Activated T-cell treated with anti-CD3 and anti-CD28 coated beads, Interleukin-2, amount 50 U/mL, for 48 hours (primary cell): ENCODE measurements at regions not wholly inside any gene's neighbourhood (a gene's known extent, or its start where the extent isn't known, plus 50 kb on each side); places are given as distances from the start of the nearest gene placed in this dataset.
"Not testable (repeated sequence)": the region's sequence is repeated elsewhere in the genome, so short reads cannot be mapped to it uniquely, and the experiment has no call there.

ENCODE experiments used
- DNase-seq, 2 experiments: peaks; one replicate each; pipeline ENCODE4 v3.0.0-alpha.2; 2020

GRCh38 chr13:73833325-73834070 lies 300.7 kb downstream of the KLF12 start:
- no peak for DNase-seq

DNA sequence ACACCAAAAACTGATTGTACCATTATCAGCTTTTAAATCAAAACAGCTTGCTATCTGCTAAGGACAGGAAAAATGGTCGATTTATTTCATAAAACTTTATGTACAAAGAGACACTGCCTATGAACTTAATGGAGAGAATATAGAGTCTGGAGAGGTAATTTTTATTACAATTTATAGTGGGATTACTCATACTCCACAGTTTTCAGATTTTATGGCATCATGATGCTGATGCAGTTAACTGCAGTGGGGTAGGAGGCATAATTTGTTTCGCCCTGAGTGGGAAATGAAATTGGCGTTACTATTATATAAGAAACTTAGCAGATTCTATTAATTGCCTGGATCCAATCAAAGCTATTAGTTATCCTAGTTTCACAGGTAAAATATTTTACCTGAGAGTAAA lies 301.4 kb downstream of the KLF12 start:
- no peak for DNase-seq

DNA sequence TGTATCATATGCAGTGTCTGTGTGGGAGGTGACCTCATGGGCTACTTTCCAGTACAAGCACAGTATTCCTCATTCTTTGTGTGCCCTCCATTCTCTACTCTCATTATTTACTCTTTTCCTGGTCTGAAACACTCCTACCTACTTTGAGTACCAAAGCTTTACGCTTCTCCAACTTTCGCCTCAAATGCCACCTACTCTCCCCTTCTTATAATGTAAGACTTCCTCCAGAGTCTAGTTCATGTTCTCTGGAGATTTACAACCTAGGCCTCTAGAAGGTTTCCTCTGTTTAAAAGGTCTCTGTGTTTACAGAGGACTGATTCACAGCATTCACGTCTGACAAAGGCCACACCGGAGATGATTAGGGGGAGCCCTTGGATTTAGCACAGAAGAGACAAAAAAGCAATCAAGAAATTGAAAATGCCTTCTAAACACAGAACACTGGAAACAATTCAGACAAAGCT lies 302.0 kb downstream of the KLF12 start:
- no peak for DNase-seq

DNA sequence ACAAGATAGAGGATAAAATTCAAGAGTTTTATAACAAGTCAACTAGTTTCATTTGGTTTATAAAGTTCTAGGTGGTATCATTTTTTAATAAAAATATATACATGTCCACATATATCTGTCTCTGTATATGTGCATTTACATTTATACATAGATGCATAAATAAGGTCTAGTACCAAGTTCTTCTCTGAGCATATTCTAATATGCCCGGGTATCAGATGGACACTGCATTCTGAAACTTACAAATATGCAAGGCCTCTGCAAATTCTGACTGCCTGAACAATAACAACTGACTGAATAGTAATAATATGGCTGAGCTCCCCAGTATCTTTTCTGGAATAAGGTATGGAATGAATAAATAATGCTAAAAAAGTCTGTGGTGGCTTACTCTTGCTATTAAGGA lies 304.8 kb downstream of the KLF12 start:
- no peak for DNase-seq

DNA sequence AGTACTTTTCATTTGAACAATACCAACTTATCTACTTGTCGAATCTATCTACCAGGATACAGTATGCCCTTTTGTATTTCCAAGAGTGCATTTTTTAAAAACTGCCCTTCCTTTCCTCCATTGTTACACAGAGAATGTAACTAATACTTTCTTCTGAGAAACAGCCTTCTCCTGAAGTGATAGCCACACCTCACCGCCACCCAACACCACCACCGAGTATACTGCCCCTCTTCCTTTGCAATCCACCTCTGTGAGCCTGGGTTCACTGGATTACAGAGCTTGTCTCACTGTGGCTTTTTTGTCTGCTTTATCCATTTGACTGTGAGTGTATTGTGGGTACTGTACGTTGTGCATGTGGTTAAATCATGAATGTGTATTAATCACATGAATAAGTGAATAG lies 305.4 kb downstream of the KLF12 start:
- DNase-seq = no peak

DNA sequence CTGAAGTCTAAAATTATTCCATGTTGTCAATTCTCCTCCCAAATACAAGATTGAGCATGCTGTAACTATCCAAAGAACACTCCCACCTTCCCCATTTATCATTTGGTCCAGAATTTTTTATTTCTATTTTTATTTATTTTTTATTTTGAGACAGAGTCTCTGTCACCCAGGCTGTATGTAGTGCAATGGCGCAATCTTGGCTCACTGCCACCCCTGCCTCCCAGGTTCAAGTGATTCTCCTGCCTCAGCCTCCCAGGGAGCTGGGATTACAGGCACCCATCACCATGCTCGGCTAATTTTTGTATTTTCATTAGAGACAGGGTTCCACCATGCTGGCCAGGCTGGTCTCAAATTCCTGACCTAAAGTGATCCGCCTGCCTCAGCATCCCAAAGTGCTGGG lies 306.8 kb downstream of the KLF12 start:
- DNase-seq = no peak

DNA sequence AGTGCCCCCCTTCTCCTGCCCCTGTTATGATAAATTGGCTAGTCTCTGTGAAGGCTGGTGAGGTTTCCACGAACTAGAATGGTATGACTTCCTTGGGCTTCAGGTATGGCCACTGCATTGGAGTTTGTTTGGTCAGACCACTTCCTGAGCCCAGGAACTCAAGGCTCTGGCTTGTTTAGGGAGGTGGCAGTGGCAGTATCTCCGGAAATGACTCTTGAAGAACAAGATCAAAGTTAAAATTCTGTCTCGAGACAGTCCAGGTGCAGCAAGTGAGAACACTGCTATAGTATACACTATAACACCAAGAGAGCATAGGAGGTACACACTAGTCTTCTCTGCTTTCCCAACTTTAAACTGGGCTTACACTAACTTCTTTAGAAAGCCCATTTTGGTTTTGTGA lies 309.1 kb downstream of the KLF12 start:
- no peak for DNase-seq

DNA sequence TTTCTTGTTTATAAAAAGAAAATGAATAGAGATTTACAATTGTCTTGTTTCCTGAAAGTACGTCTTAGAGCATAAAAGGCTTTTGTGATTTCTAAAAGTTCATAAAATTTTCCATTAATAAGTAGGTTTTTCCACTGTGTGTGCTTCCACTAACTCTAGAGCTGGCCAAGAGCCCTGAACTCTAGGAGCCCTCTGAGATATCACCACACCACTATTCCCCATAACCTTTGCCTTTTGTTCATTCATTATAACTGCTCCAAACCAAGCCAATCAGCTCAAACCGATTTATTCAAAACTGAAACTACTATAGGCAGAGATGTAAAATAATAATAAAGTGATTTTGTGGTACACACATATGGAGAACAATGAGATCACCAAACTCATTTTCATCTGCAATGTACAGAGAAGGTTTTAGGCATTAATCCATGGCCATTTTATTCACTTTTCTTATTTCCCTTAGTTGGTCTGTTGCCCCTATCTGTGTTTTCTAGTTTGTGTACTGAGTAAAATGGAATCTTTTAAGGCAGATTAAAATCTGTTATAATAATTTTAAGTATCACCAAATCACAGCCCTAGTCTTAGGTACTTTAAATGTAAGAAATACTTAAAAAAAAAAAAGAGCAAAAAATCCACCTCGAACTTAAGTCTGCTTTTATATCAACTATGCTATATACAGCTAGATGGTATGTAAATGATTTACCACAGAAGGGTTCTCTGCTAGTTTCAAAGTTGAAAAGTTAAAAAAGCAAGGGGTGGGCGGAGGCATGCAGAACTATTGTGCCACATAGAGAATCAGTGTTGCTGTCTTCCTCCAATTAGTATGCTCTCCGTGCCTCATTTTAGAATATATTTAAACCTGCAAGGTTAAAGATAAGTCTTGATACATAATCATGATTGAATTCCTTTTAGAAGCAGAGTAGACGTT lies 311.3 kb downstream of the KLF12 start:
- no peak for DNase-seq

DNA sequence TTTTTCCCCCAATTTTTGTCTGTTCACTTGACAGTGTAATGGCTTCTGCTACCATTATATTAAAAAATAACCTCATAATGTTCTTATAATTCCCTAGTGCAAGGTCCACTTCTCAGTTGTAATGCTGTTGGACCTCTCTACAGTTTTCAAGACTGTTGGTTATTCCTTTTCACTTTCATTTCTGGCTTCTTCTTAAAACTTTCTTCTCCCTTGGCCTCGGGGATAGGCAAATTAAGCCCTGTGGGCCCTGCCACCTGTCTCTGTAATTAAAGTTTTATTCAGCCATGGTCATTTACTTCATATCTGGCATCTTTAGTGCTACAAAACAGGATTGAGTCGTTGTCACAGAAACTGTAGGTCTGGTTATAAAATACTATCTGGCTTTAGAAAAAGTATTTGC lies 313.5 kb downstream of the KLF12 start:
- no peak for DNase-seq

DNA sequence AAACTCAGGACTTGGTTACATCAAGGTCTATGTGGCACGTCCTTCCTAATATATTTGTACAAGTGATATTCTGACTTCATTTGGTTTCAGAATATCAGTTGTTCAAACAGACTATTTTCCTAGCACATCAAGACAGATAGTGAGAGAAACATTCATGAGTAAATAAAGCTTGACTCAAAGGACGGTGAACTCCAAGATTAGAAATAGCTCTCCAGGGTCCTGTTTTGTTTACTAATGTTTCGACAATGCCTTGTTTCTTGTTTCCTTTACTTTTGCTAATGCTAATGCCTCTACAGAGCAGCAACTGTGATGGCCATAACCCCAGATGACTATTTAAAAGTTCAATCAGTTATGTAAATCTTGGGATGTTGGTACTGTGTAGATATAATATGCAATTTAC lies 313.9 kb downstream of the KLF12 start:
- DNase-seq = no peak

- no peak for DNase-seq
Observed at GRCh38 chr13:73819711-73820110, 314.5 kb downstream of the KLF12 start.

DNA sequence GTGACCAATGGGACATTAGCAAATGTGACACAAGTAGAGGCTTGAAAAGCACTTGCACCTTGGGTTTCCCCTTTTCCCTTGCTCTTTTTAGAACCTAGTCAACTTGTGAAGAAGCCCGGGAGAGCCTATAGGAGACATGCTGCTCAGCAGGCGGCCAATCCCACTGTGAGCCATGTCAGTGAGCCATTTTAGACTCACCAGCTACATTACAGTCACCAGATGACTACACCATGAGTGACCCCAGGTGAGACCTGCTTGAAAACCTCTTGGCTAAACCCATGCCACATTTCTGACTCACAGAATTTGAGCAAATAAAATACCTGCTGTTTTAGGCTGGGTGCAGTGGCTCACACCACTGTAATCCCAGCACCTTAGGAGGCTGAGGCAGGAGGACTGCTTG lies 317.5 kb downstream of the KLF12 start:
- no peak for DNase-seq

- no peak for DNase-seq
Observed at GRCh38 chr13:73815796-73816195, 318.4 kb downstream of the KLF12 start.

DNA sequence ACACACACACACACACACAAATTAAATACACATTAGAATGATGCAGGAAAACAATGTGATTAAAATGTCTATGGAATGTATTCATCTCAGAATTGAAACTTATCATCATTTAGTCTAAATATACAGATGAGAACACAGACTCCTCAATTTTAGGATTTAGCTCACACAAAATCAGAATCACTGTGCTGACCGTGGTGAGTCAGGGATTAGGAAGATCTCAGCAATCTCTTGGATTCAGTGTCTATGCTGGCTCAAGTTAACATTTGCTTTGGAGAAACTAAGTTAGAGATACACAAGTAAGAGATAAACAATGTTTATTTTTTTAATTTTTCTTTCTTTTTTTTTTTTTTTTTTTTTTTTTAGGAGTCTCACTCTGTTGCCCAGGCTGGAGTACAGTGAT lies 323.6 kb downstream of the KLF12 start:
- DNase-seq = no peak

DNA sequence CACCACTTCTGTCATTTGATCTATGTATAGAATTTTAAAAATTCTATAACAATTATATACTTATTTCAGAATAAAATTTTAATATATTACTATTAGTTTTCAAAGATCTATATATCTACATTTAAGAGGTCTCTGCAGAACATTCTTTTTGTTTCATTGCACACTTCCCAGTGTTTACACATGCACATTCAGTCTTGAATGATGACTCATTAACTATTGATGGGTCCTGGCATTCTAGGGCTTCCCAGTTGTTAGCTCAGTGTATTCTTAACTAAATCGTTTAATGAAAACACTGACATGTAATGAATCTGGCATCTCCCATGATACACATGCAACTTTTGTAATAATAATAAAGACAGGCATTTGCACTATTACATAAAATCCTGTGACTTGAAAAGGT lies 324.6 kb downstream of the KLF12 start:
- DNase-seq = no peak

GRCh38 chr13:73808318-73808717 lies 325.9 kb downstream of the KLF12 start:
- DNase-seq = no peak

- DNase-seq = not testable (repeated sequence)
Observed at GRCh38 chr13:73805326-73805958, 328.8 kb downstream of the KLF12 start.

DNA sequence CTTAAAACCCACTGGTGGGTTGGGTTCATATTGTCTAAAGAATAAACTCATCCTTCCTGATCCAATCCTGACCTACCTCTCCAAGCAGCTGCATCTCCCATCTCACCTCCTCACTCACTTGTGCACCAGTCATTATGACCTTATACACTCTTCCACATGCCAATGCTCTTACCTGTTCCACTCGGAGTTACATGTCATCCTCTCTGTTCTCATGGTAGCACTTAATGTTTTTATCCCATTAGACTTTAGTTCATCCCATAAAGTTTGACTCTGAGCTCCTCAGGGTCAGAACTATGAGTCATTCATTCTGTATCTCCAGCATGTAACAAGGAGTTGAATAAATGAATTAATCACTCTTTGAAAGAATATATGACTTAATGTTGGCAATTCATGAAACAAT lies 330.2 kb downstream of the KLF12 start:
- DNase-seq = no peak

DNA sequence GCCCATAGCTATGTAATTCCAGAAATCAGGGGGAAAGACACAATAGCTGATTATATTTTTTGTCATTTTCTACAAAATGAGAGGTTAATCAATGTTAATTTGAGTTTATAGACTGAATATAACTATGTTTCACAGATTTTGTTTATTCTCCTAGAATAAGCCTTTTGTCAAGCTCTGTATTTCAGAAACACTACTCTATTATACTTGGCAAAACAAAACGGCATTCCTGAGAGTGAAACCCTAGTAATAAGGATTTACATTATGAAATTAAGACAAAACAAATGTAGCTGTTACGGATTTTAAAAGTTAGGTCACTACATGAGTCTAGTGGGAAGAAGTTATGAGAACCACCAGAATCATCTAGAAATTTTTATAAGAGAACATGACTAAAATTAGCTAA lies 334.2 kb downstream of the KLF12 start:
- no peak for DNase-seq

DNA sequence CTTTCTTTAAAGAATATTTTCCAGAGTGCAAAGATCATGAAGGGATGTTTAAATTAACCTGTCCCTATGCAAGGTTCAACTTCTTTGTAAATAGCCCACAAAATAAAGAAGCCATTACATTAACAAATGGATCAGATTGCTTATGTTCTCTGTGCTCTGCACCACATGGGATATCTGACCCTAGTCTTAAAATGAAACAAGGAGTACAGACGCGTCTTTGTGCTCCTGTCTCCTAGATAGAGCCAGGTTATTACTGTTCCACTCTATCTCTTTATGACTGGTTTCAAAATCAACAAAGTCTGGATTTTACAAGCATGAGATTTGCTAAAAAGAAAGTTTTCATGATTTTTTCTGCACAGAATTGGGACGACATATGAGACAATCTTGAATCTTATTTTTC lies 339.4 kb downstream of the KLF12 start:
- DNase-seq = no peak

GRCh38 chr13:73793361-73793760 lies 340.8 kb downstream of the KLF12 start:
- no peak for DNase-seq

DNA sequence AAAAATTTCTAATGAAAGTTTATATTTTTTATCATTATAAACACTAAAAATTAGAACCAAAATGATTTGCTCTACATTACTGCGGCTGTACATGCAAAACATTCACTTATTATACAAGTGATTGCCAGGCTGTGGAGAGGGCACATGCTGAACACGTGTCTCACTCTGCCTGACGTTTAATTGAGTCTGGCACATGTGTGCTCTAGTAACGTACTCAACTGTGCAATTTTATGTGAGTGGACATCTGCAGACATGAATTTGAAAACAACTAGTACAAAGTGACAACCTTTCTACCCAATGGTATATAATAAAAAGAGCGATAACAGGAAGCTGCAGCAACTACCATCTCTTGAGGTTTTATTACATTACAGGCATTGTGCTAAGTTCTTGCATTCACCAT lies 341.4 kb downstream of the KLF12 start:
- no peak for DNase-seq
